Myocyte (in vitro differentiated cells): ENCODE measurements at regions not wholly inside any gene's neighbourhood (a gene's known extent, or its start where the extent isn't known, plus 50 kb on each side); places are given as distances from the start of the nearest gene placed in this dataset.

Experiments used
- DNase-seq: peaks from one replicate; pipeline ENCODE4 v3.0.0-alpha.2; 2012; ENCODE audit warnings: low read depth

- no peak for DNase-seq
Measured at GRCh38 chr5:106154280-106154716, 1516.4 kb downstream of the EFNA5 start.

- DNase-seq = no peak
Measured at GRCh38 chr5:106152569-106152968, 1518.2 kb downstream of the EFNA5 start.

- DNase-seq = no peak
Measured at GRCh38 chr5:106142116-106142515, 1528.6 kb downstream of the EFNA5 start.

- DNase-seq = no peak
Measured at GRCh38 chr5:106140101-106140500, 1530.6 kb downstream of the EFNA5 start.

- no peak for DNase-seq
Measured at GRCh38 chr5:106136061-106136460, 1534.7 kb downstream of the EFNA5 start.

- DNase-seq = no peak
Measured at GRCh38 chr5:106135473-106135872, 1535.3 kb downstream of the EFNA5 start.

- DNase-seq = no peak
Measured at GRCh38 chr5:106134549-106134948, 1536.2 kb downstream of the EFNA5 start.

GRCh38 chr5:106127985-106128384 lies 1542.8 kb downstream of the EFNA5 start:
- no peak for DNase-seq

GRCh38 chr5:106127341-106127781 lies 1543.4 kb downstream of the EFNA5 start:
- peak; percentile 23 for DNase-seq

GRCh38 chr5:106121972-106122605 lies 1548.6 kb downstream of the EFNA5 start:
- DNase-seq = no peak

GRCh38 chr5:106116682-106117081 lies 1554.1 kb downstream of the EFNA5 start:
- DNase-seq = no peak

GRCh38 chr5:106113922-106114321 lies 1556.8 kb downstream of the EFNA5 start:
- DNase-seq = no peak

- no peak for DNase-seq
Measured at GRCh38 chr5:106106384-106106783, 1564.4 kb downstream of the EFNA5 start.

GRCh38 chr5:106097340-106097739 lies 1573.4 kb downstream of the EFNA5 start:
- DNase-seq = no peak

GRCh38 chr5:106094839-106095238 lies 1575.9 kb downstream of the EFNA5 start:
- no peak for DNase-seq

- DNase-seq = no peak
Measured at GRCh38 chr5:106094204-106094607, 1576.5 kb downstream of the EFNA5 start.

- DNase-seq = peak; percentile 6
Measured at GRCh38 chr5:106093134-106093533, 1577.6 kb downstream of the EFNA5 start.

GRCh38 chr5:106092455-106092854 lies 1578.3 kb downstream of the EFNA5 start:
- DNase-seq = no peak

GRCh38 chr5:106089073-106089472 lies 1581.7 kb downstream of the EFNA5 start:
- no peak for DNase-seq

GRCh38 chr5:106088462-106088861 lies 1582.3 kb downstream of the EFNA5 start:
- no peak for DNase-seq

- no peak for DNase-seq
Measured at GRCh38 chr5:106086352-106086751, 1584.4 kb downstream of the EFNA5 start.

- no peak for DNase-seq
Measured at GRCh38 chr5:106085556-106085955, 1585.2 kb downstream of the EFNA5 start.

- DNase-seq = no peak
Measured at GRCh38 chr5:106085136-106085535, 1585.6 kb downstream of the EFNA5 start.

GRCh38 chr5:106080535-106080934 lies 1590.2 kb downstream of the EFNA5 start:
- DNase-seq = no peak
